ENCODE measurements at regions not wholly inside any gene's neighbourhood (a gene's known extent, or its start where the extent isn't known, plus 50 kb on each side); places are given as distances from the start of the nearest gene placed in this dataset.

DNA sequence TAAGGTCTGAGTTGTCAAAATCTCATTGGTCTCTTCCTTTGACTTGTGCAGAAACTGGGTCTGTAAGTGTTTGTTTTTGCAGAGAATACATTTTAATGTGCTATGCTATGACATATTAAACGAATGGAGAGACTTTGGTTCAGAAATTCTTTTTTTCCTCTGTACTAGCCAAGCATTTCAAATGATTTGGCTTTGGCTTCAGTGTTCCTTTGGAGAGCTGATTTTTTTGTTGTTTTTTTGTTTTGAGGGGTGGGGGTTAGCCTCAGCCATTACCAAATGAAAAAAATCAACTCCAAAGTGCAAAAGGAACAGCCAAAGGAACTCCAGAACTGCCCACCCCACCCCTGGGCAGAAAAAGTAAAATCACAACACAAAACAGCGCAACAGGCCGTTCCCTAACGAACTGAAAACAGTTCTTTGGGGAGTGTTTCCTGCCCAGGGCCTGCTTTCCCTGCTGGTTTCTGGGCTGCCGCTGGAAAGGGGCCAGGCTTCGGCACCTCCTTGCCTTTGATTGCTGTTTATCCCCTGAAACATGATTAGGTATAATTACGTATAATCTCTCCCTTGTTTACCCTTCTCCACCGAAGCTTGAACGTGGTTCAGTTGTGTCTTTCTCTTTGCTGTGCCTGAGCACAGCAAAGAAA lies 57.6 kb upstream of the NEO1 start:
- Histone ChIP-seq H3K36me3 (ENCODE audit: low read depth) (no peaks in the 10 kb centered on the region), H3K4me3 (no peak overlapping the region), H3K4me2 (no peak overlapping the region), H4K20me1 (ENCODE audit: insufficient read depth) (no peaks in the 10 kb centered on the region), H3K9me2 (ENCODE audit: insufficient read depth) (no peaks in the 10 kb centered on the region), H3K27me3 (ENCODE audit: insufficient read depth, low read depth) (peaks cover 60% of the 10 kb centered on the region), H3K79me2 (ENCODE audit: low read depth) (no peaks in the 10 kb centered on the region), H3F3A (ENCODE audit: insufficient read depth, low read depth) (no peaks in the 10 kb centered on the region), H2AFZ (no peak overlapping the region), H3K9me3 (ENCODE audit: insufficient read depth, low read depth) (no peaks in the 10 kb centered on the region), H3K27ac (no peak overlapping the region), H3K4me1 (replicated peaks; ENCODE audit: insufficient read depth) (no peaks in the 10 kb centered on the region)
- CTCF ChIA-PET: no interaction called here
- POLR2A ChIA-PET (ENCODE audit: unreplicated experiment): no interaction called here
- DNase-seq: no peak
- intact Hi-C loops (cut with micrococcal nuclease; ENCODE audit: unreplicated experiment): no loop called here
- no peak for TF ChIP-seq EZH2 (IDR thresholded peaks at IDR 0.05; ENCODE audit: low read depth)
- TF ChIP-seq, protein P1, sequence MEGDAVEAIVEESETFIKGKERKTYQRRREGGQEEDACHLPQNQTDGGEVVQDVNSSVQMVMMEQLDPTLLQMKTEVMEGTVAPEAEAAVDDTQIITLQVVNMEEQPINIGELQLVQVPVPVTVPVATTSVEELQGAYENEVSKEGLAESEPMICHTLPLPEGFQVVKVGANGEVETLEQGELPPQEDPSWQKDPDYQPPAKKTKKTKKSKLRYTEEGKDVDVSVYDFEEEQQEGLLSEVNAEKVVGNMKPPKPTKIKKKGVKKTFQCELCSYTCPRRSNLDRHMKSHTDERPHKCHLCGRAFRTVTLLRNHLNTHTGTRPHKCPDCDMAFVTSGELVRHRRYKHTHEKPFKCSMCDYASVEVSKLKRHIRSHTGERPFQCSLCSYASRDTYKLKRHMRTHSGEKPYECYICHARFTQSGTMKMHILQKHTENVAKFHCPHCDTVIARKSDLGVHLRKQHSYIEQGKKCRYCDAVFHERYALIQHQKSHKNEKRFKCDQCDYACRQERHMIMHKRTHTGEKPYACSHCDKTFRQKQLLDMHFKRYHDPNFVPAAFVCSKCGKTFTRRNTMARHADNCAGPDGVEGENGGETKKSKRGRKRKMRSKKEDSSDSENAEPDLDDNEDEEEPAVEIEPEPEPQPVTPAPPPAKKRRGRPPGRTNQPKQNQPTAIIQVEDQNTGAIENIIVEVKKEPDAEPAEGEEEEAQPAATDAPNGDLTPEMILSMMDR (conservative IDR thresholded peaks at IDR 0.05): no peak
- BruUV-seq (replicated peaks): no TSS peak

DNA sequence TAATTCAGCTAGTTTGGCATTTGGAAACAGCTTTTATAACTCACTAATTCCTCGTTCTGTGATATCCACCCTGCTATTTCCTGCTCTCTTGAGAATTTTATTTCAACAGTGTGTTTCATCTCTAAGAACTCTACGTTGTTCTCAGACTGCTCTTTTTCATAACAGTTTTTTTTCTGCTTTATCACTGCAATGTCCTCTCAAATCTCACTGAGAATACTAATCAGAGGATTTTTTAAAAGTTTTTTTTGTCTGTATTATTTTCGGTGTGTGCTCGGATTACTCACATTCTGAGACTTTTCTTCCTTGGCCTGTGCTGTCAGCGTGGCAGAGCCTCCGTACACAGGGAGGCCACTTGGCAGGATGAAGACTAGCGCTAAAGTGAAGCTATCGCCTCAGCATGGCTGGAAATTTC lies 59.4 kb upstream of the NEO1 start:
- no peaks in the 10 kb centered on the region for H3K4me1 ChIP-seq (replicated peaks; ENCODE audit: insufficient read depth)

DNA sequence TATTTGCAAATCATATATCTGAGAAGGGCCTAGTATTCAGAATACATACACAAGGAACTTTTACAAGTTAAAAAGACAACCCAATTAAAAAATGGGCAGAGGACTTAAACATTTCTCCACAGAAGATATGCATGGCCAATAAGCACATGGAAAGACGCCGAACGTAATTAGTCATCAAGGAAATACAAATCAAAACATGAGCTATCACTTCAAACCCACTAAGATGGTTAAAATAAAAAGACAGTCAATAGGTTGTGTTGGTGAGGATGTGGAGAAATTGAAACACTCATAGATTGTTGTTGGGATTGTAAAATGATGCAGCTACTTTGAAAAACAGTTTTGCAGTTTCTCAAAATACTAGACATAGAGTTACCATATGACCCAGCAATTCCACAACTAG lies 61.2 kb upstream of the NEO1 start:
- Histone ChIP-seq H3K27me3 (ENCODE audit: insufficient read depth, low read depth) (peaks cover 28% of the 10 kb centered on the region), H3K79me2 (ENCODE audit: low read depth) (no peaks in the 10 kb centered on the region), H3F3A (ENCODE audit: insufficient read depth, low read depth) (no peaks in the 10 kb centered on the region), H4K20me1 (ENCODE audit: insufficient read depth) (no peaks in the 10 kb centered on the region), H2AFZ (no peak overlapping the region), H3K4me2 (no peak overlapping the region), H3K9me2 (ENCODE audit: insufficient read depth) (no peaks in the 10 kb centered on the region), H3K4me1 (replicated peaks; ENCODE audit: insufficient read depth) (no peaks in the 10 kb centered on the region), H3K27ac (no peak overlapping the region), H3K36me3 (ENCODE audit: low read depth) (no peaks in the 10 kb centered on the region), H3K4me3 (no peak overlapping the region), H3K9me3 (ENCODE audit: insufficient read depth, low read depth) (no peaks in the 10 kb centered on the region)
- no peak for DNase-seq
- ChIA-PET CTCF (no interaction called here), POLR2A (ENCODE audit: unreplicated experiment) (no interaction called here)
- intact Hi-C loops (cut with micrococcal nuclease; ENCODE audit: unreplicated experiment): no loop called here
- BruUV-seq (replicated peaks): no TSS peak
- TF ChIP-seq, protein P1 (conservative IDR thresholded peaks at IDR 0.05): no peak
- TF ChIP-seq EZH2 (IDR thresholded peaks at IDR 0.05; ENCODE audit: low read depth): no peak

More for the DNA sequence above, 59.4 kb upstream of the NEO1 start:
- DNase-seq: no peak
- Histone ChIP-seq H2AFZ (no peak overlapping the region), H3K4me3 (no peak overlapping the region), H3K27me3 (ENCODE audit: insufficient read depth, low read depth) (peaks cover 42% of the 10 kb centered on the region), H3K79me2 (ENCODE audit: low read depth) (no peaks in the 10 kb centered on the region), H3K9me2 (ENCODE audit: insufficient read depth) (no peaks in the 10 kb centered on the region), H3F3A (ENCODE audit: insufficient read depth, low read depth) (no peaks in the 10 kb centered on the region), H3K36me3 (ENCODE audit: low read depth) (no peaks in the 10 kb centered on the region), H3K4me2 (no peak overlapping the region), H3K27ac (no peak overlapping the region), H4K20me1 (ENCODE audit: insufficient read depth) (no peaks in the 10 kb centered on the region), H3K9me3 (ENCODE audit: insufficient read depth, low read depth) (no peaks in the 10 kb centered on the region)
- CTCF ChIA-PET: no interaction called here
- BruUV-seq (replicated peaks): no TSS peak
- intact Hi-C loops (cut with micrococcal nuclease; ENCODE audit: unreplicated experiment): no loop called here
- TF ChIP-seq EZH2 (IDR thresholded peaks at IDR 0.05; ENCODE audit: low read depth): no peak
- TF ChIP-seq, protein P1 (conservative IDR thresholded peaks at IDR 0.05): no peak
- POLR2A ChIA-PET (ENCODE audit: unreplicated experiment): no interaction called here
